Superior temporal gyrus (tissue), 1 donor: ENCODE measurements at regions not wholly inside any gene's neighbourhood (a gene's known extent, or its start where the extent isn't known, plus 50 kb on each side); places are given as distances from the start of the nearest gene placed in this dataset.

Experiments
- DNase-seq: peaks from one replicate; pipeline ENCODE4 v3.0.0-alpha.2; 2016; ENCODE audit errors: extremely low spot score

GRCh38 chr3:165457096-165457495 lies 260.9 kb upstream of the SLITRK3 start:
- DNase-seq, result no peak

GRCh38 chr3:165455793-165456192 lies 259.6 kb upstream of the SLITRK3 start:
- no peak for DNase-seq

- DNase-seq, result no peak
Measured at GRCh38 chr3:165455360-165455759, 259.2 kb upstream of the SLITRK3 start.

GRCh38 chr3:165451371-165452070 lies 255.3 kb upstream of the SLITRK3 start:
- DNase-seq, result no peak

- DNase-seq, result no peak
Measured at GRCh38 chr3:165446555-165446954, 250.4 kb upstream of the SLITRK3 start.

GRCh38 chr3:165444745-165445144 lies 248.6 kb upstream of the SLITRK3 start:
- DNase-seq, result no peak

GRCh38 chr3:165443664-165444063 lies 247.5 kb upstream of the SLITRK3 start:
- no peak for DNase-seq

- no peak for DNase-seq
Measured at GRCh38 chr3:165442061-165442460, 245.9 kb upstream of the SLITRK3 start.

- no peak for DNase-seq
Measured at GRCh38 chr3:165440380-165440779, 244.2 kb upstream of the SLITRK3 start.

GRCh38 chr3:165439765-165440164 lies 243.6 kb upstream of the SLITRK3 start:
- DNase-seq, result no peak

GRCh38 chr3:165434516-165434915 lies 238.3 kb upstream of the SLITRK3 start:
- DNase-seq, result no peak

GRCh38 chr3:165406425-165406824 lies 210.2 kb upstream of the SLITRK3 start:
- DNase-seq, result no peak

GRCh38 chr3:165404357-165405027 lies 208.3 kb upstream of the SLITRK3 start:
- DNase-seq, result no peak

GRCh38 chr3:165403666-165404065 lies 207.5 kb upstream of the SLITRK3 start:
- no peak for DNase-seq

- no peak for DNase-seq
Measured at GRCh38 chr3:165395188-165395587, 199.0 kb upstream of the SLITRK3 start.

GRCh38 chr3:165393461-165393860 lies 197.3 kb upstream of the SLITRK3 start:
- DNase-seq, result no peak

GRCh38 chr3:165390166-165390565 lies 194.0 kb upstream of the SLITRK3 start:
- DNase-seq, result no peak

- no peak for DNase-seq
Measured at GRCh38 chr3:165389653-165390052, 193.5 kb upstream of the SLITRK3 start.

- peak; percentile 38 for DNase-seq
Measured at GRCh38 chr3:165389064-165389463, 192.9 kb upstream of the SLITRK3 start.

GRCh38 chr3:165383381-165383780 lies 187.2 kb upstream of the SLITRK3 start:
- DNase-seq, result no peak

GRCh38 chr3:165382672-165383071 lies 186.5 kb upstream of the SLITRK3 start:
- no peak for DNase-seq

- DNase-seq, result no peak
Measured at GRCh38 chr3:165378761-165379160, 182.6 kb upstream of the SLITRK3 start.

- DNase-seq, result no peak
Measured at GRCh38 chr3:165359005-165359404, 162.8 kb upstream of the SLITRK3 start.

GRCh38 chr3:165355316-165355715 lies 159.1 kb upstream of the SLITRK3 start:
- no peak for DNase-seq
